Fibroblast of villous mesenchyme (primary cell): ENCODE measurements at regions not wholly inside any gene's neighbourhood (a gene's known extent, or its start where the extent isn't known, plus 50 kb on each side); places are given as distances from the start of the nearest gene placed in this dataset.

Experiments used
- DNase-seq: peaks from one replicate; pipeline ENCODE4 v3.0.0-alpha.2; 2010; ENCODE audit warnings: low read depth
- H3K4me3 ChIP-seq: 2 replicates; pipeline ENCODE4 v1.5.1; 2011; ENCODE audit warnings: low read depth, mild to moderate bottlenecking, low read length
- CTCF ChIP-seq: IDR thresholded peaks from 2 replicates; pipeline ENCODE4 v1.5.1; 2012; ENCODE audit warnings: low read depth, mild to moderate bottlenecking, low read length; ENCODE audit not compliant: insufficient read depth

- TF ChIP-seq CTCF: no peak
- no peak for DNase-seq
- no peak overlapping the region for H3K4me3 ChIP-seq
Observed at GRCh38 chr18:29930231-29930630, 1112.3 kb downstream of the DSC3 start.

GRCh38 chr18:29928081-29928480 lies 1114.5 kb downstream of the DSC3 start:
- DNase-seq: no peak
- no peak for TF ChIP-seq CTCF
- no peak overlapping the region for H3K4me3 ChIP-seq

GRCh38 chr18:29925566-29925965 lies 1117.0 kb downstream of the DSC3 start:
- no peak overlapping the region for H3K4me3 ChIP-seq
- TF ChIP-seq CTCF: no peak
- no peak for DNase-seq

- no peak for TF ChIP-seq CTCF
Observed at GRCh38 chr18:29912351-29912750, 1130.2 kb downstream of the DSC3 start.

GRCh38 chr18:29892960-29893558 lies 1149.5 kb downstream of the DSC3 start:
- peak; percentile 41 for TF ChIP-seq CTCF
- no peak overlapping the region for H3K4me3 ChIP-seq
- peak; percentile 5 for DNase-seq

More at GRCh38 chr18:29912351-29912750, 1130.2 kb downstream of the DSC3 start:
- no peak overlapping the region for H3K4me3 ChIP-seq
- no peak for DNase-seq

GRCh38 chr18:29883114-29883513 lies 1159.4 kb downstream of the DSC3 start:
- H3K4me3 ChIP-seq: no peak overlapping the region
- no peak for TF ChIP-seq CTCF
- DNase-seq: no peak

GRCh38 chr18:29882620-29883019 lies 1159.9 kb downstream of the DSC3 start:
- no peak for DNase-seq
- H3K4me3 ChIP-seq: no peak overlapping the region
- TF ChIP-seq CTCF: no peak
